Brain pericyte (primary cell): ENCODE measurements at regions not wholly inside any gene's neighbourhood (a gene's known extent, or its start where the extent isn't known, plus 50 kb on each side); places are given as distances from the start of the nearest gene placed in this dataset.

Source experiments
- DNase-seq: peaks from one replicate; pipeline ENCODE4 v3.0.0-alpha.2; 2012; ENCODE audit warnings: low read depth, low spot score

- DNase-seq: no peak
Measured at GRCh38 chr9:108193026-108193710, 662.6 kb downstream of the ACTL7B start.

- no peak for DNase-seq
Measured at GRCh38 chr9:108191065-108191464, 664.7 kb downstream of the ACTL7B start.

GRCh38 chr9:108188976-108189375 lies 666.8 kb downstream of the ACTL7B start:
- DNase-seq: no peak

GRCh38 chr9:108188482-108188881 lies 667.3 kb downstream of the ACTL7B start:
- DNase-seq: no peak

GRCh38 chr9:108186642-108187395 lies 669.0 kb downstream of the ACTL7B start:
- no peak for DNase-seq

GRCh38 chr9:108185613-108186012 lies 670.2 kb downstream of the ACTL7B start:
- no peak for DNase-seq

- DNase-seq: no peak
Measured at GRCh38 chr9:108184941-108185340, 670.8 kb downstream of the ACTL7B start.

- DNase-seq: no peak
Measured at GRCh38 chr9:108184009-108184408, 671.8 kb downstream of the ACTL7B start.

GRCh38 chr9:108182950-108183381 lies 672.8 kb downstream of the ACTL7B start:
- no peak for DNase-seq

GRCh38 chr9:108182270-108182669 lies 673.5 kb downstream of the ACTL7B start:
- no peak for DNase-seq

GRCh38 chr9:108181441-108181840 lies 674.3 kb downstream of the ACTL7B start:
- DNase-seq: no peak

- no peak for DNase-seq
Measured at GRCh38 chr9:108180541-108180940, 675.2 kb downstream of the ACTL7B start.

GRCh38 chr9:108178318-108178717 lies 677.5 kb downstream of the ACTL7B start:
- DNase-seq: no peak

GRCh38 chr9:108168236-108168850 lies 678.8 kb upstream of the KLF4 start:
- DNase-seq: no peak

GRCh38 chr9:108167136-108167900 lies 677.7 kb upstream of the KLF4 start:
- no peak for DNase-seq

- no peak for DNase-seq
Measured at GRCh38 chr9:108166519-108166918, 677.0 kb upstream of the KLF4 start.

- DNase-seq: no peak
Measured at GRCh38 chr9:108163321-108164005, 673.9 kb upstream of the KLF4 start.

- no peak for DNase-seq
Measured at GRCh38 chr9:108162664-108163063, 673.1 kb upstream of the KLF4 start.

GRCh38 chr9:108161503-108161902 lies 671.9 kb upstream of the KLF4 start:
- no peak for DNase-seq

GRCh38 chr9:108160706-108161355 lies 671.3 kb upstream of the KLF4 start:
- no peak for DNase-seq

GRCh38 chr9:108160039-108160438 lies 670.5 kb upstream of the KLF4 start:
- DNase-seq: no peak
